ENCODE measurements at regions not wholly inside any gene's neighbourhood (a gene's known extent, or its start where the extent isn't known, plus 50 kb on each side); places are given as distances from the start of the nearest gene placed in this dataset.

- Histone ChIP-seq H3K36me3 (ENCODE audit: control insufficient read depth, insufficient read depth, low read length) (no peaks in the 10 kb centered on the region), H3K27me3 (ENCODE audit: control insufficient read depth in 2 of 2, insufficient read depth in 2 of 2, low read length in 2 of 2) (no peaks in the 10 kb centered on the region), H3K4me2 (ENCODE audit: insufficient read depth, low read length) (no peak overlapping the region), H3K4me3 (no peak overlapping the region), H2AFZ (ENCODE audit: low read depth, low read length) (no peak overlapping the region), H3K4me1 (replicated peaks in 1 of 2; ENCODE audit: control insufficient read depth in 2 of 2, insufficient read depth in 2 of 2, low read length in 2 of 2) (no peaks in the 10 kb centered on the region), H4K20me1 (replicated peaks; ENCODE audit: control insufficient read depth, insufficient read depth, low read length) (no peaks in the 10 kb centered on the region), H3K9ac (ENCODE audit: insufficient read depth in 1 of 2, low read depth in 2 of 2, low read length in 2 of 2) (no peak overlapping the region), H3K9me1 (ENCODE audit: control insufficient read depth, insufficient read depth, low read length) (no peaks in the 10 kb centered on the region), H3K9me3 (replicated peaks; ENCODE audit: control insufficient read depth, insufficient read depth, low read depth, low read length) (no peaks in the 10 kb centered on the region; the same call in 1 of the 2 replicates), H3K27ac (ENCODE audit: extremely low read depth, low read depth, low read length) (no peak overlapping the region), H3K79me2 (ENCODE audit: control insufficient read depth, insufficient read depth, low read length) (no peaks in the 10 kb centered on the region)
- CTCF ChIA-PET (ENCODE audit: low intra/inter-chr PET ratio) = no interaction called here
- ATAC-seq (no peak), DNase-seq (ENCODE audit: extremely low read depth in 1 of 4, low spot score in 3 of 4) (no peak), FAIRE-seq (no peak)
- BruUV-seq (replicated peaks) = no TSS peak
- in situ Hi-C loops (cut with MboI) = no loop called here
- TF ChIP-seq FOXJ2 (tag; IDR thresholded peaks at IDR 0.05) (no peak), DIDO1 (tag; IDR thresholded peaks at IDR 0.05; ENCODE audit: low read depth) (no peak), TOE1 (IDR thresholded peaks at IDR 0.05; ENCODE audit: borderline replicate concordance) (no peak), TOE1 (CRISPR knock-in tag; IDR thresholded peaks at IDR 0.05; ENCODE audit: borderline replicate concordance, low read depth) (no peak), RUNX1 (IDR thresholded peaks at IDR 0.05; ENCODE audit: low read depth) (no peak), NEUROD1 (IDR thresholded peaks at IDR 0.05; ENCODE audit: borderline replicate concordance, low read depth, low read length, partially characterized antibody) (no peak)
- intact Hi-C loops (cut with micrococcal nuclease) = no loop called here
- POLR2A ChIA-PET = no interaction called here
These were observed 545.0 kb downstream of the PRR16 start for GRCh38 chr5:121009058-121009457.

- intact Hi-C loops (cut with micrococcal nuclease) = no loop called here
- WGBS (ENCODE audit: insufficient coverage, low coverage, missing lambda C conversion rate) = 0% methylated on average over 5 of the region's 5 CpGs
- no peak for TF ChIP-seq BACH1 (tag; IDR thresholded peaks at IDR 0.05)
- no peak for TF ChIP-seq KLF1 (tag; IDR thresholded peaks at IDR 0.05)
- ChIA-PET POLR2A (no interaction called here), CTCF (ENCODE audit: low intra/inter-chr PET ratio) (no interaction called here)
- H2AFZ ChIP-seq (ENCODE audit: low read depth, low read length) = 0 out of 2 replicates have a peak overlapping the region, but pooled peaks have one; percentile 9
- no TSS peak for BruUV-seq (replicated peaks)
- H4K20me1 ChIP-seq (replicated peaks; ENCODE audit: control insufficient read depth, insufficient read depth, low read length) = no peaks in the 10 kb centered on the region
- no peaks in the 10 kb centered on the region for H3K27me3 ChIP-seq (ENCODE audit: control insufficient read depth in 2 of 2, insufficient read depth in 2 of 2, low read length in 2 of 2)
- in situ Hi-C loops (cut with MboI) = no loop called here
- no peaks in the 10 kb centered on the region; the same call in 1 of the 2 replicates for H3K9me3 ChIP-seq (replicated peaks; ENCODE audit: control insufficient read depth, insufficient read depth, low read depth, low read length)
- H3K79me2 ChIP-seq (ENCODE audit: control insufficient read depth, insufficient read depth, low read length) = no peaks in the 10 kb centered on the region
- H3K27ac ChIP-seq (ENCODE audit: extremely low read depth, low read depth, low read length) = no peak overlapping the region
- no peak overlapping the region for H3K4me2 ChIP-seq (ENCODE audit: insufficient read depth, low read length)
- no peak overlapping the region for H3K4me3 ChIP-seq
- DNase-seq (ENCODE audit: extremely low read depth in 1 of 4, low spot score in 3 of 4) (peak in 1 of 4 experiments; percentile 8), FAIRE-seq (no peak), ATAC-seq (no peak)
- H3K36me3 ChIP-seq (ENCODE audit: control insufficient read depth, insufficient read depth, low read length) = no peaks in the 10 kb centered on the region
- no peak overlapping the region for H3K9ac ChIP-seq (ENCODE audit: insufficient read depth in 1 of 2, low read depth in 2 of 2, low read length in 2 of 2)
- H3K4me1 ChIP-seq (replicated peaks in 1 of 2; ENCODE audit: control insufficient read depth in 2 of 2, insufficient read depth in 2 of 2, low read length in 2 of 2) = no peaks in the 10 kb centered on the region
- H3K9me1 ChIP-seq (ENCODE audit: control insufficient read depth, insufficient read depth, low read length) = no peaks in the 10 kb centered on the region
These were observed 553.9 kb downstream of the PRR16 start for GRCh38 chr5:121018004-121018403.

All from K562 (cell line).